H9 (cell line): ENCODE measurements at regions not wholly inside any gene's neighbourhood (a gene's known extent, or its start where the extent isn't known, plus 50 kb on each side); places are given as distances from the start of the nearest gene placed in this dataset.

Source experiments
- DNase-seq: peaks from one replicate; pipeline ENCODE4 v3.0.0-alpha.2; 2017
- H2AFZ ChIP-seq: one replicate; pipeline ENCODE4 v1.6.1; 2013; ENCODE audit warnings: mild to moderate bottlenecking, low read length, control low read depth, moderate library complexity
- H2AK5ac ChIP-seq: 2 replicates; pipeline ENCODE4 v1.6.1; 2013; ENCODE audit warnings: low read length, control low read depth, mixed read lengths; ENCODE audit not compliant: insufficient read length
- H2BK120ac ChIP-seq: one replicate; pipeline ENCODE4 v1.6.1; 2013; ENCODE audit warnings: low read depth, mild to moderate bottlenecking, low read length, control low read depth, inconsistent platforms; ENCODE audit not compliant: poor library complexity, severe bottlenecking
- H2BK12ac ChIP-seq: 2 replicates; pipeline ENCODE4 v1.6.1; 2013; ENCODE audit warnings: low read length, control low read depth, mixed read lengths, low read depth; ENCODE audit not compliant: insufficient read length
- H2BK15ac ChIP-seq: 2 replicates; pipeline ENCODE4 v1.6.1; 2013; ENCODE audit warnings: low read depth, low read length, control low read depth
- H2BK20ac ChIP-seq: one replicate; pipeline ENCODE4 v1.6.1; 2013; ENCODE audit warnings: low read depth, mild to moderate bottlenecking, low read length, control low read depth, inconsistent platforms; ENCODE audit not compliant: poor library complexity, severe bottlenecking
- H2BK5ac ChIP-seq: 2 replicates; pipeline ENCODE4 v1.6.1; 2013; ENCODE audit warnings: low read length, control low read depth, mixed read lengths; ENCODE audit not compliant: insufficient read length
- H3K14ac ChIP-seq: 2 replicates; pipeline ENCODE4 v1.6.1; 2013; ENCODE audit warnings: low read length, control low read depth; ENCODE audit not compliant: insufficient read depth
- H3K18ac ChIP-seq: 2 replicates; pipeline ENCODE4 v1.6.1; 2013; ENCODE audit warnings: low read depth, mild to moderate bottlenecking, mixed read lengths, low read length, control low read depth; ENCODE audit not compliant: insufficient read length
- H3K23ac ChIP-seq: 2 replicates; pipeline ENCODE4 v1.6.1; 2013; ENCODE audit warnings: low read length, control low read depth, mixed read lengths, low read depth; ENCODE audit not compliant: insufficient read length
- H3K23me2 ChIP-seq: 2 replicates; pipeline ENCODE4 v1.6.1; 2013; ENCODE audit warnings: low read depth, mild to moderate bottlenecking, mixed read lengths, low read length, control low read depth; ENCODE audit not compliant: insufficient read length, poor library complexity, severe bottlenecking
- H3K27ac ChIP-seq: 2 replicates; pipeline ENCODE4 v1.5.1; 2013; ENCODE audit warnings: low read length, control low read depth, mixed read lengths, low read depth; ENCODE audit not compliant: insufficient read length
- H3K27me3 ChIP-seq: 2 replicates; pipeline ENCODE4 v1.6.1; 2013; ENCODE audit warnings: low read length, control low read depth, inconsistent platforms; ENCODE audit not compliant: insufficient read depth
- H3K4ac ChIP-seq: 2 replicates; pipeline ENCODE4 v1.6.1; 2013; ENCODE audit warnings: low read depth, mild to moderate bottlenecking, control low read depth, inconsistent platforms, low read length, moderate library complexity
- H3K4me1 ChIP-seq: 2 replicates; pipeline ENCODE4 v1.6.1; 2013; ENCODE audit warnings: low read length, control low read depth, inconsistent platforms; ENCODE audit not compliant: insufficient read depth
- H3K4me2 ChIP-seq: 2 replicates; pipeline ENCODE4 v1.6.1; 2013; ENCODE audit warnings: low read length, control low read depth, mixed read lengths; ENCODE audit not compliant: insufficient read length, insufficient read depth
- H3K56ac ChIP-seq: 2 replicates; pipeline ENCODE4 v1.6.1; 2013; ENCODE audit warnings: low read depth, mild to moderate bottlenecking, mixed read lengths, low read length, control low read depth; ENCODE audit not compliant: insufficient read length
- H3K79me1 ChIP-seq: 2 replicates; pipeline ENCODE4 v1.6.1; 2013; ENCODE audit warnings: low read depth, mild to moderate bottlenecking, moderate library complexity, low read length, control low read depth, inconsistent platforms; ENCODE audit not compliant: insufficient read depth, poor library complexity, severe bottlenecking
- H3K79me2 ChIP-seq: 2 replicates; pipeline ENCODE4 v1.6.1; 2013; ENCODE audit warnings: low read length, control low read depth, inconsistent platforms; ENCODE audit not compliant: insufficient read depth
- H3K9ac ChIP-seq: 2 replicates; pipeline ENCODE4 v1.6.1; 2013; ENCODE audit warnings: low read length, control low read depth, mixed read lengths; ENCODE audit not compliant: insufficient read length; ENCODE audit errors: extremely low read depth
- H3K9me3 ChIP-seq: one replicate; pipeline ENCODE4 v1.6.1; 2013; ENCODE audit warnings: low read depth, low read length, inconsistent platforms; ENCODE audit not compliant: control insufficient read depth
- H3T11ph ChIP-seq: one replicate; pipeline ENCODE4 v1.6.1; 2013; ENCODE audit warnings: mild to moderate bottlenecking, low read length, control low read depth, inconsistent platforms
- H4K20me1 ChIP-seq: one replicate; pipeline ENCODE4 v1.6.1; 2013; ENCODE audit not compliant: control insufficient read depth, insufficient read length, insufficient read depth
- H4K5ac ChIP-seq: 2 replicates; pipeline ENCODE4 v1.6.1; 2013; ENCODE audit warnings: low read depth, mild to moderate bottlenecking, mixed read lengths, low read length, control low read depth; ENCODE audit not compliant: insufficient read length
- H4K8ac ChIP-seq: replicated peaks from 2 replicates; pipeline ENCODE4 v1.6.1; 2013; ENCODE audit warnings: low read length, control low read depth, mixed read lengths, low read depth; ENCODE audit not compliant: insufficient read length
- H4K91ac ChIP-seq: 2 replicates; pipeline ENCODE4 v1.6.1; 2013; ENCODE audit warnings: low read depth, mild to moderate bottlenecking, moderate library complexity, mixed read lengths, low read length, control low read depth; ENCODE audit not compliant: insufficient read length
- H3K27ac Mint-ChIP-seq, 3 experiments: 2 replicates in 2 of 3; 3 replicates in 1 of 3; pipeline ENCODE4 v1.8.0; 2020 to 2021; ENCODE audit warnings: mixed read lengths in 3 of 3, mild to moderate bottlenecking in 1 of 3, moderate library complexity in 1 of 3
- H3K27me3 Mint-ChIP-seq: 2 replicates; pipeline ENCODE4 v1.8.0; 2021; ENCODE audit warnings: low read depth, mild to moderate bottlenecking, moderate library complexity, mixed read lengths
- H3K36me3 Mint-ChIP-seq, 3 experiments: 2 replicates in 2 of 3; 3 replicates in 1 of 3; pipeline ENCODE4 v1.8.0; 2020 to 2021; ENCODE audit warnings: low read depth in 3 of 3, mixed read lengths in 3 of 3; ENCODE audit not compliant: insufficient read depth in 1 of 3
- H3K4me1 Mint-ChIP-seq, 2 experiments: 2 replicates each; pipeline ENCODE4 v1.8.0; 2020; ENCODE audit warnings: mixed read lengths in 2 of 2
- H3K4me3 Mint-ChIP-seq, 2 experiments: 2 replicates in 1 of 2; 3 replicates in 1 of 2; pipeline ENCODE4 v1.8.0; 2020 to 2021; ENCODE audit warnings: mild to moderate bottlenecking in 2 of 2, mixed read lengths in 2 of 2, moderate library complexity in 1 of 2
- H3K9me3 Mint-ChIP-seq, 2 experiments: 2 replicates in 1 of 2; 3 replicates in 1 of 2; pipeline ENCODE4 v1.8.0; 2020; ENCODE audit warnings: mild to moderate bottlenecking in 2 of 2, mixed read lengths in 2 of 2, moderate library complexity in 1 of 2
- WGBS: extraction: QIAGEN DNeasy Blood & Tissue Kit; methylation state at CpG from one replicate; pipeline ENCODE4 v1.1.7; 2013; ENCODE audit warnings: missing lambda C conversion rate, low lambda C conversion rate, mixed read lengths; ENCODE audit not compliant: insufficient read length; ENCODE audit errors: extremely low coverage; 5-methylcytosine and 5-hydroxymethylcytosine counted together
- TF ChIP-seq, protein P1 (sequence below): fragments of 200-600 bp; sonication (generic); conservative IDR thresholded peaks from 3 replicates; pipeline ENCODE4 v1.8.0; 2021; ENCODE audit warnings: antibody characterized with exemption, mild to moderate bottlenecking

DNA sequence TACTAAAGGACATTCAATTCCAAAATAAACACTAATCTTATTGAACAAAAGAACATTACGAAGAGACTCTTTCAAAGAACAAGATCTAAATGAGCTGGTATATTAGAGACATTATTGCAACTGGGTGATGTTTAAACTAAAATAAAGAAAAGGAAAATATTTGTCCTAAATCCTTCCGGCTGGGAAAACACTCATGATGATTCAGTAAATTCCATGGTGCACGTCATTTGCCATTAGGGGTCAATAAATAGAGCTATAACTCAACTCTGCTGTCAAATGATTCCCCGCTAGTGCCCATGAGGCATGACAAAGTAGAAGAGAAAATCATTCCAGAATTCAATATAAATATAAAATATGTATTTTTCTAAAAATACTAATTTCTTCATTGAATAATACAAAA is 565.5 kb upstream of the TUSC1 start:
- TF ChIP-seq, protein P1, sequence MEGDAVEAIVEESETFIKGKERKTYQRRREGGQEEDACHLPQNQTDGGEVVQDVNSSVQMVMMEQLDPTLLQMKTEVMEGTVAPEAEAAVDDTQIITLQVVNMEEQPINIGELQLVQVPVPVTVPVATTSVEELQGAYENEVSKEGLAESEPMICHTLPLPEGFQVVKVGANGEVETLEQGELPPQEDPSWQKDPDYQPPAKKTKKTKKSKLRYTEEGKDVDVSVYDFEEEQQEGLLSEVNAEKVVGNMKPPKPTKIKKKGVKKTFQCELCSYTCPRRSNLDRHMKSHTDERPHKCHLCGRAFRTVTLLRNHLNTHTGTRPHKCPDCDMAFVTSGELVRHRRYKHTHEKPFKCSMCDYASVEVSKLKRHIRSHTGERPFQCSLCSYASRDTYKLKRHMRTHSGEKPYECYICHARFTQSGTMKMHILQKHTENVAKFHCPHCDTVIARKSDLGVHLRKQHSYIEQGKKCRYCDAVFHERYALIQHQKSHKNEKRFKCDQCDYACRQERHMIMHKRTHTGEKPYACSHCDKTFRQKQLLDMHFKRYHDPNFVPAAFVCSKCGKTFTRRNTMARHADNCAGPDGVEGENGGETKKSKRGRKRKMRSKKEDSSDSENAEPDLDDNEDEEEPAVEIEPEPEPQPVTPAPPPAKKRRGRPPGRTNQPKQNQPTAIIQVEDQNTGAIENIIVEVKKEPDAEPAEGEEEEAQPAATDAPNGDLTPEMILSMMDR, result no peak
- no peaks in the 10 kb centered on the region for H3K23me2 ChIP-seq
- no peak overlapping the region for H3K27ac Mint-ChIP-seq
- H3K27me3 ChIP-seq, result no peaks in the 10 kb centered on the region
- H3K79me1 ChIP-seq, result no peaks in the 10 kb centered on the region
- H3K4me2 ChIP-seq, result no peak overlapping the region
- no peak overlapping the region for H3T11ph ChIP-seq
- no peak overlapping the region for H2AK5ac ChIP-seq
- H3K36me3 Mint-ChIP-seq, result peaks cover 0 to 3% (median 2%) of the 10 kb centered on the region in 3 experiments; a peak in 3 of 7 replicates
- H3K27me3 Mint-ChIP-seq, result no peaks in the 10 kb centered on the region
- H3K18ac ChIP-seq, result no peak overlapping the region
- no peak overlapping the region for H3K14ac ChIP-seq
- H3K9me3 Mint-ChIP-seq, result peaks cover 3% of the 10 kb centered on the region in 2 experiments; a peak in 4 of 5 replicates
- no peaks in the 10 kb centered on the region for H3K4me1 Mint-ChIP-seq
- no peak for DNase-seq
- H3K23ac ChIP-seq, result no peak overlapping the region
- H2BK5ac ChIP-seq, result no peak overlapping the region
- no peak overlapping the region for H2AFZ ChIP-seq
- H2BK12ac ChIP-seq, result no peak overlapping the region
- no peak overlapping the region for H3K56ac ChIP-seq
- H2BK20ac ChIP-seq, result no peak overlapping the region
- no peak overlapping the region for H4K5ac ChIP-seq
- no peak overlapping the region for H2BK120ac ChIP-seq
- H4K91ac ChIP-seq, result no peak overlapping the region
- no peaks in the 10 kb centered on the region for H4K20me1 ChIP-seq
- no peak overlapping the region for H3K4me3 Mint-ChIP-seq
- no peak overlapping the region for H2BK15ac ChIP-seq
- no CpG with 5 or more reads among the region's 4 CpGs for WGBS
- H3K27ac ChIP-seq, result no peak overlapping the region
- H3K4me1 ChIP-seq, result no peaks in the 10 kb centered on the region
- no peaks in the 10 kb centered on the region for H3K79me2 ChIP-seq
- no peak overlapping the region for H3K9ac ChIP-seq
- no peak overlapping the region for H3K4ac ChIP-seq
- no peak overlapping the region for H4K8ac ChIP-seq
- no peaks in the 10 kb centered on the region for H3K9me3 ChIP-seq
